SK-N-SH treated with all-trans-retinoic acid at 6 μM for 48 hours (cell line): ENCODE measurements at regions not wholly inside any gene's neighbourhood (a gene's known extent, or its start where the extent isn't known, plus 50 kb on each side); places are given as distances from the start of the nearest gene placed in this dataset.
A peak's percentile ranks its signal among the peaks of the same experiment; 100 is the strongest.

ENCODE experiments used
- ATAC-seq: fragments of 200-7000 bp; cut with Tn5 transposase; 3 replicates; pipeline ENCODE4 v1.9.1; 2020; ENCODE audit warnings: mild to moderate bottlenecking, moderate library complexity
- ARNTL ChIP-seq: fragments of 450-650 bp; formaldehyde crosslinking; IDR thresholded peaks from 2 replicates; pipeline ENCODE4 v1.5.0; 2020; ENCODE audit warnings: low read depth, mild to moderate bottlenecking, moderate library complexity, borderline replicate concordance
- BACH2 ChIP-seq: fragments of 250-450 bp; sonication (Bioruptor Pico); IDR thresholded peaks from 2 replicates; pipeline ENCODE4 v1.9.0; 2021; ENCODE audit warnings: mild to moderate bottlenecking, borderline replicate concordance
- CSDC2 ChIP-seq: fragments of 250-450 bp; sonication (Bioruptor Pico); IDR thresholded peaks from 2 replicates; pipeline ENCODE4 v1.5.0; 2020; ENCODE audit warnings: mild to moderate bottlenecking, moderate library complexity
- ESRRG ChIP-seq: fragments of 250-450 bp; sonication (Bioruptor Pico); IDR thresholded peaks from 2 replicates; pipeline ENCODE4 v1.6.1; 2021; ENCODE audit warnings: mild to moderate bottlenecking
- GLIS3 ChIP-seq: fragments of 250-450 bp; sonication (Bioruptor Pico); IDR thresholded peaks from 2 replicates; pipeline ENCODE4 v1.5.0; 2020; ENCODE audit warnings: mild to moderate bottlenecking, moderate library complexity
- ISL1 ChIP-seq: fragments of 250-450 bp; sonication (Bioruptor Pico); IDR thresholded peaks from 2 replicates; pipeline ENCODE4 v2.1.2; 2022; ENCODE audit warnings: mild to moderate bottlenecking, moderate library complexity
- OSR1 ChIP-seq: fragments of 250-450 bp; sonication (Bioruptor Pico); IDR thresholded peaks from 2 replicates; pipeline ENCODE4 v1.8.0; 2022; ENCODE audit warnings: moderate library complexity, mild to moderate bottlenecking, inconsistent platforms
- PPARA ChIP-seq: fragments of 250-450 bp; sonication (Bioruptor Pico); IDR thresholded peaks from 2 replicates; pipeline ENCODE4 v1.5.0; 2020; ENCODE audit warnings: mild to moderate bottlenecking, borderline replicate concordance
- RARB ChIP-seq: fragments of 250-450 bp; sonication (Bioruptor Pico); IDR thresholded peaks from 2 replicates; pipeline ENCODE4 v1.8.0; 2021; ENCODE audit warnings: mild to moderate bottlenecking, moderate library complexity
- SNAI2 ChIP-seq: fragments of 250-450 bp; sonication (Bioruptor Pico); IDR thresholded peaks from 2 replicates; pipeline ENCODE4 v1.5.0; 2020; ENCODE audit warnings: mild to moderate bottlenecking, moderate library complexity
- TCF4 ChIP-seq: fragments of 250-450 bp; sonication (Bioruptor Pico); IDR thresholded peaks from 2 replicates; pipeline ENCODE4 v1.8.0; 2021; ENCODE audit warnings: mild to moderate bottlenecking, moderate library complexity, borderline replicate concordance
- TOX ChIP-seq: fragments of 250-450 bp; sonication (Bioruptor Pico); IDR thresholded peaks from 2 replicates; pipeline ENCODE4 v1.8.0; 2021; ENCODE audit warnings: mild to moderate bottlenecking, moderate library complexity, borderline replicate concordance
- ZC3H10 ChIP-seq: fragments of 250-450 bp; sonication (Bioruptor Pico); IDR thresholded peaks from 2 replicates; pipeline ENCODE4 v1.5.1; 2021; ENCODE audit warnings: mild to moderate bottlenecking, moderate library complexity
- ZFP3 ChIP-seq: fragments of 250-450 bp; sonication (Bioruptor Pico); IDR thresholded peaks from 2 replicates; pipeline ENCODE4 v1.5.0; 2020; ENCODE audit warnings: mild to moderate bottlenecking, moderate library complexity
- ZFP30 ChIP-seq: fragments of 450-650 bp; formaldehyde crosslinking; IDR thresholded peaks from 2 replicates; pipeline ENCODE4 v1.5.0; 2022; ENCODE audit warnings: mild to moderate bottlenecking, moderate library complexity
- ZNF565 ChIP-seq: fragments of 450-650 bp; formaldehyde crosslinking; conservative IDR thresholded peaks from 2 replicates; pipeline ENCODE4 v1.5.0; 2020; ENCODE audit warnings: low read depth, mild to moderate bottlenecking, moderate library complexity
- ZNF70 ChIP-seq: fragments of 450-650 bp; formaldehyde crosslinking; IDR thresholded peaks from 2 replicates; pipeline ENCODE4 v1.5.0; 2020; ENCODE audit warnings: mild to moderate bottlenecking, moderate library complexity
- ZNF8 ChIP-seq: fragments of 450-650 bp; formaldehyde crosslinking; IDR thresholded peaks from 2 replicates; pipeline ENCODE4 v1.5.0; 2020; ENCODE audit warnings: mild to moderate bottlenecking, moderate library complexity
- TF ChIP-seq, protein P1 (sequence below): fragments of 250-450 bp; sonication (Bioruptor Pico); IDR thresholded peaks from 2 replicates; pipeline ENCODE4 v1.8.0; 2021; ENCODE audit warnings: low read depth, mild to moderate bottlenecking, moderate library complexity, borderline replicate concordance
- TF ChIP-seq, protein P2 (sequence below): fragments of 250-450 bp; sonication (Bioruptor Pico); IDR thresholded peaks from 2 replicates; pipeline ENCODE4 v1.5.1; 2020; ENCODE audit warnings: low read depth, mild to moderate bottlenecking, moderate library complexity
- TF ChIP-seq, protein P3 (sequence below): fragments of 250-450 bp; sonication (Bioruptor Pico); IDR thresholded peaks from 2 replicates; pipeline ENCODE4 v1.5.0; 2020; ENCODE audit warnings: mild to moderate bottlenecking, moderate library complexity
- TF ChIP-seq, protein P4 (sequence below): fragments of 250-450 bp; sonication (Bioruptor Pico); IDR thresholded peaks from 2 replicates; pipeline ENCODE4 v1.8.0; 2020; ENCODE audit warnings: mild to moderate bottlenecking, moderate library complexity, borderline replicate concordance

DNA sequence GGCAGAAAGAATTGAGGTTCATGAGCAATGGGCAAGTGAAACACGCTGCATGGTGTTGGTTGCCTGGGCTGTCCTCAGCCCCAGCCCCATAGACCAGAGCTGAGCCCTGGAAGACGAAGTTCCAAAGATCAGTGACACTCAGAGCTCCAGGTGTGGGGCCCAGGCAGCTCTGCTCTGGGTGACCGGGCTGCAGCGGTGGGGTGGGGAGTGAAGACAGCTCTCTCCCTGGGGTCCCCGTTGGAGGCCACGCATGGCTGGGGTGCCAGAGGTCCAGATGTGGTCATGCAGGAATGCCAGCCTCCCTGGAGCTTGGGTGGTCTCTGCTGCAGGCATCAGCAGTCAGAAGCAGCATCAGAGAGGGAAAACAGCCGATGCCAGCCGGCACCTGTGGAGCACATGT, 165.0 kb upstream of the ERCC6L2 start (continued):
- TF ChIP-seq, protein P1, sequence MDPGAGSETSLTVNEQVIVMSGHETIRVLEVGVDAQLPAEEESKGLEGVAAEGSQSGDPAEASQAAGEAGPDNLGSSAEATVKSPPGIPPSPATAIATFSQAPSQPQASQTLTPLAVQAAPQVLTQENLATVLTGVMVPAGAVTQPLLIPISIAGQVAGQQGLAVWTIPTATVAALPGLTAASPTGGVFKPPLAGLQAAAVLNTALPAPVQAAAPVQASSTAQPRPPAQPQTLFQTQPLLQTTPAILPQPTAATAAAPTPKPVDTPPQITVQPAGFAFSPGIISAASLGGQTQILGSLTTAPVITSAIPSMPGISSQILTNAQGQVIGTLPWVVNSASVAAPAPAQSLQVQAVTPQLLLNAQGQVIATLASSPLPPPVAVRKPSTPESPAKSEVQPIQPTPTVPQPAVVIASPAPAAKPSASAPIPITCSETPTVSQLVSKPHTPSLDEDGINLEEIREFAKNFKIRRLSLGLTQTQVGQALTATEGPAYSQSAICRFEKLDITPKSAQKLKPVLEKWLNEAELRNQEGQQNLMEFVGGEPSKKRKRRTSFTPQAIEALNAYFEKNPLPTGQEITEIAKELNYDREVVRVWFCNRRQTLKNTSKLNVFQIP (CRISPR knock-in tag): no peak
- TF ChIP-seq TOX (CRISPR knock-in tag) (no peak), ZC3H10 (CRISPR knock-in tag) (no peak), SNAI2 (CRISPR knock-in tag) (no peak), ESRRG (no peak), ARNTL (CRISPR knock-in tag) (no peak)

DNA sequence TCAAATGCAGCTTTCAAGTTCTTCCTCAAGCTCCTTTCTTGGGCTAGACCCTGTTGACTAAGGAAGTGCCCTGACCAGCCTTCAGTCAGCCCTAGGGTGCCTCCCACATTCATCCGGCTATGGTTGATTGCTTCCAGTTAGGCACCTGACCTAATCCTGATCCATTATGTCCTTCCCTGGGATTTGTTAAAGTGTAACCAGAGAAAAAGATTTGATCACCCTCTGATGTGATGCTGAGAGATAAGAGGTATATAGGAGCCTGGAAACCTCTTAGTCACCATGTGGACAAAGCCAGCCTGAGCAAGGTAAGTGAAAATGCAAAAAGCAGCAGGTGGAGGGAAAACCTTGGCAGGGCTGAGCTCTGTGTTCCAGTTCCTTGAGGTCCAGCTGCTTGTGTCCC, 178.8 kb upstream of the ERCC6L2 start:
- no peak for TF ChIP-seq ESRRG
- TF ChIP-seq, protein P2, sequence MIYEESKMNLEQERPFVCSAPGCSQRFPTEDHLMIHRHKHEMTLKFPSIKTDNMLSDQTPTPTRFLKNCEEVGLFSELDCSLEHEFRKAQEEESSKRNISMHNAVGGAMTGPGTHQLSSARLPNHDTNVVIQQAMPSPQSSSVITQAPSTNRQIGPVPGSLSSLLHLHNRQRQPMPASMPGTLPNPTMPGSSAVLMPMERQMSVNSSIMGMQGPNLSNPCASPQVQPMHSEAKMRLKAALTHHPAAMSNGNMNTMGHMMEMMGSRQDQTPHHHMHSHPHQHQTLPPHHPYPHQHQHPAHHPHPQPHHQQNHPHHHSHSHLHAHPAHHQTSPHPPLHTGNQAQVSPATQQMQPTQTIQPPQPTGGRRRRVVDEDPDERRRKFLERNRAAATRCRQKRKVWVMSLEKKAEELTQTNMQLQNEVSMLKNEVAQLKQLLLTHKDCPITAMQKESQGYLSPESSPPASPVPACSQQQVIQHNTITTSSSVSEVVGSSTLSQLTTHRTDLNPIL: no peak
- no peak for TF ChIP-seq TOX (CRISPR knock-in tag)
- TF ChIP-seq OSR1: no peak
- no peak for TF ChIP-seq GLIS3 (CRISPR knock-in tag)
- TF ChIP-seq, protein P3, sequence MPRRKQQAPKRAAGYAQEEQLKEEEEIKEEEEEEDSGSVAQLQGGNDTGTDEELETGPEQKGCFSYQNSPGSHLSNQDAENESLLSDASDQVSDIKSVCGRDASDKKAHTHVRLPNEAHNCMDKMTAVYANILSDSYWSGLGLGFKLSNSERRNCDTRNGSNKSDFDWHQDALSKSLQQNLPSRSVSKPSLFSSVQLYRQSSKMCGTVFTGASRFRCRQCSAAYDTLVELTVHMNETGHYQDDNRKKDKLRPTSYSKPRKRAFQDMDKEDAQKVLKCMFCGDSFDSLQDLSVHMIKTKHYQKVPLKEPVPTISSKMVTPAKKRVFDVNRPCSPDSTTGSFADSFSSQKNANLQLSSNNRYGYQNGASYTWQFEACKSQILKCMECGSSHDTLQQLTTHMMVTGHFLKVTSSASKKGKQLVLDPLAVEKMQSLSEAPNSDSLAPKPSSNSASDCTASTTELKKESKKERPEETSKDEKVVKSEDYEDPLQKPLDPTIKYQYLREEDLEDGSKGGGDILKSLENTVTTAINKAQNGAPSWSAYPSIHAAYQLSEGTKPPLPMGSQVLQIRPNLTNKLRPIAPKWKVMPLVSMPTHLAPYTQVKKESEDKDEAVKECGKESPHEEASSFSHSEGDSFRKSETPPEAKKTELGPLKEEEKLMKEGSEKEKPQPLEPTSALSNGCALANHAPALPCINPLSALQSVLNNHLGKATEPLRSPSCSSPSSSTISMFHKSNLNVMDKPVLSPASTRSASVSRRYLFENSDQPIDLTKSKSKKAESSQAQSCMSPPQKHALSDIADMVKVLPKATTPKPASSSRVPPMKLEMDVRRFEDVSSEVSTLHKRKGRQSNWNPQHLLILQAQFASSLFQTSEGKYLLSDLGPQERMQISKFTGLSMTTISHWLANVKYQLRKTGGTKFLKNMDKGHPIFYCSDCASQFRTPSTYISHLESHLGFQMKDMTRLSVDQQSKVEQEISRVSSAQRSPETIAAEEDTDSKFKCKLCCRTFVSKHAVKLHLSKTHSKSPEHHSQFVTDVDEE (CRISPR knock-in tag): no peak
- no peak for TF ChIP-seq BACH2 (CRISPR knock-in tag)
- TF ChIP-seq SNAI2 (CRISPR knock-in tag): no peak
- TF ChIP-seq ZC3H10 (CRISPR knock-in tag): no peak
- TF ChIP-seq RARB (CRISPR knock-in tag): no peak
- TF ChIP-seq ARNTL (CRISPR knock-in tag): no peak
- TF ChIP-seq, protein P4, sequence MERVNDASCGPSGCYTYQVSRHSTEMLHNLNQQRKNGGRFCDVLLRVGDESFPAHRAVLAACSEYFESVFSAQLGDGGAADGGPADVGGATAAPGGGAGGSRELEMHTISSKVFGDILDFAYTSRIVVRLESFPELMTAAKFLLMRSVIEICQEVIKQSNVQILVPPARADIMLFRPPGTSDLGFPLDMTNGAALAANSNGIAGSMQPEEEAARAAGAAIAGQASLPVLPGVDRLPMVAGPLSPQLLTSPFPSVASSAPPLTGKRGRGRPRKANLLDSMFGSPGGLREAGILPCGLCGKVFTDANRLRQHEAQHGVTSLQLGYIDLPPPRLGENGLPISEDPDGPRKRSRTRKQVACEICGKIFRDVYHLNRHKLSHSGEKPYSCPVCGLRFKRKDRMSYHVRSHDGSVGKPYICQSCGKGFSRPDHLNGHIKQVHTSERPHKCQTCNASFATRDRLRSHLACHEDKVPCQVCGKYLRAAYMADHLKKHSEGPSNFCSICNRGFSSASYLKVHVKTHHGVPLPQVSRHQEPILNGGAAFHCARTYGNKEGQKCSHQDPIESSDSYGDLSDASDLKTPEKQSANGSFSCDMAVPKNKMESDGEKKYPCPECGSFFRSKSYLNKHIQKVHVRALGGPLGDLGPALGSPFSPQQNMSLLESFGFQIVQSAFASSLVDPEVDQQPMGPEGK (CRISPR knock-in tag): no peak
- TF ChIP-seq ZFP3 (CRISPR knock-in tag): no peak
- no peak for TF ChIP-seq PPARA (CRISPR knock-in tag)
- TF ChIP-seq CSDC2 (CRISPR knock-in tag): no peak
- TF ChIP-seq ZFP30: no peak
- TF ChIP-seq, all 23 proteins: peak for 0
- no peak for ATAC-seq

DNA sequence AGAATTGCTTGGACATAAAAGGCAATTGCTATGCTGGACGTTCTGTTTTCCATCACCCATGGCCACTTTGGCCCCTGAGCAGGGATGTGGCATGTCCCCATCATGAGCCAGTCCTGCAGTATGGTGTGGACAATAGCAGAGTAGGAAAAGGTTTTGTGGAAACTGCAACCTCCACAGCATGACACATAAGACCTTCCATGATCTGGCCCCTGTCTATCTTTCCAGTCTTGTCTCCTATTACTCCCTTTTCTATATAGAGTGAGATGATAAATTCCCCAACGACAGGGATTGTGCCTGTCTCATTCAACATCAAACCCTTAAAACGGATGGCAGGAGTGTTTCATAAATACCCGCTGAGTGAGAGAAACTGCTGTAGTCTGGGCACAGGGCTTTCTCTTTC, 174.7 kb upstream of the PTCH1 start:
- ATAC-seq: no peak
- TF ChIP-seq ZNF70 (peak; percentile 94), ESRRG (no peak), ZNF565 (CRISPR knock-in tag) (no peak), OSR1 (no peak), GLIS3 (CRISPR knock-in tag) (no peak)
- TF ChIP-seq, protein P1 (CRISPR knock-in tag): no peak

DNA sequence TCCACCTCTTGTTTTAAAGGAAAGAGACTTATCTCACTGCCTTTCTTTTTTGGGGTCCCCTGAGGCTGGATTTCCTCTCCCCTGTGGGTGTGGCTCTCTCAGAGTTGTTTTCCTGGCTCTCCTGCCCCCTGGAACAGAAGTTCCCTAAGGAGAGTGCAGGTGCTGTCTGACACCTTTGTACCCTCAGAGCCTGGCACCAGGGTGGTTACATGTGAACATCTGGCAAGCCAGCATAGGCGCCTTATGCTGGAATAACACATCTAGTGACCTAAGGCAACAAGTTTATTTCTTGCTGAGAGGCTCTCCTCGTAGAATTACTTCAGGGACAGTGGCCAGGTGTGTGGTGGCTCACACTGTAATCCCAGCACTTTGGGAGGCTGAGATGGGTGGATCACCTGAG, 172.9 kb upstream of the PTCH1 start:
- no peak for ATAC-seq
- no peak for TF ChIP-seq TCF4 (CRISPR knock-in tag)
- TF ChIP-seq PPARA (CRISPR knock-in tag): no peak
- TF ChIP-seq, protein P3 (CRISPR knock-in tag): no peak
- no peak for TF ChIP-seq ZFP30
- TF ChIP-seq, protein P1 (CRISPR knock-in tag): no peak
- no peak for TF ChIP-seq ZNF8 (CRISPR knock-in tag)
- TF ChIP-seq RARB (CRISPR knock-in tag): no peak
- TF ChIP-seq BACH2 (CRISPR knock-in tag): no peak
- TF ChIP-seq ESRRG: no peak
- TF ChIP-seq ISL1 (CRISPR knock-in tag): no peak
- no peak for TF ChIP-seq OSR1
- TF ChIP-seq ZFP3 (CRISPR knock-in tag): no peak
